Sigmoid colon (tissue), 6 donors: ENCODE measurements at regions not wholly inside any gene's neighbourhood (a gene's known extent, or its start where the extent isn't known, plus 50 kb on each side); places are given as distances from the start of the nearest gene placed in this dataset.
"Not testable (repeated sequence)": the region's sequence is repeated elsewhere in the genome, so short reads cannot be mapped to it uniquely, and the experiment has no call there.

Experiments
- DNase-seq: peaks from one replicate; pipeline ENCODE4 v3.0.0-alpha.2; 2019
- H3K27ac ChIP-seq, 4 donors: fragments of 200-600 bp; sonication (generic); one replicate each; pipeline ENCODE4 v1.5.1; 2016 to 2019; ENCODE audit warnings: mild to moderate bottlenecking in 1 of 4
- H3K27me3 ChIP-seq, 3 donors: fragments of 200-600 bp; sonication (generic); one replicate each; pipeline ENCODE4 v1.5.1; 2019; ENCODE audit warnings: mild to moderate bottlenecking in 1 of 3
- H3K36me3 ChIP-seq, 4 donors: fragments of 200-600 bp; sonication (generic); one replicate each; pipeline ENCODE4 v1.5.1; 2016 to 2019
- H3K4me1 ChIP-seq, 4 donors: fragments of 200-600 bp; sonication (generic); one replicate each; pipeline ENCODE4 v1.5.1; 2017 to 2019
- H3K4me3 ChIP-seq, 4 donors: fragments of 200-600 bp; sonication (generic); one replicate each; pipeline ENCODE4 v1.5.1; 2017 to 2019; ENCODE audit warnings: mild to moderate bottlenecking in 2 of 4, moderate library complexity in 1 of 4
- H3K9me3 ChIP-seq, 4 donors: fragments of 200-600 bp in 3 of 4; sonication (generic) in 3 of 4; one replicate each; pipeline versions ENCODE4 v1.5.1 to v1.6.1; 2013 to 2019
- CTCF ChIP-seq, 4 experiments: fragments of 450-650 bp in 3 of 4; fragments of 200-600 bp in 1 of 4; IDR thresholded peaks; one replicate each; pipeline ENCODE4 v1.5.1; 2016 to 2019; ENCODE audit warnings: antibody characterized with exemption in 4 of 4, mild to moderate bottlenecking in 3 of 4, moderate library complexity in 2 of 4
- POLR2AphosphoS5 ChIP-seq, 4 donors: sonication (generic); formaldehyde crosslinking; IDR thresholded peaks; one replicate each; pipeline ENCODE4 v1.6.1; 2017; ENCODE audit warnings: antibody characterized with exemption in 4 of 4
- WGBS, 2 donors: extraction: QIAGEN DNeasy Blood & Tissue Kit; methylation state at CpG; one replicate each; pipeline ENCODE4 v1.1.7; 2013; 5-methylcytosine and 5-hydroxymethylcytosine counted together
- intact Hi-C: fragments of 100-400 bp; cut with DNase I; formaldehyde crosslinking; loops from one replicate; pipeline ENCODE4 v1.15.1; 2023
- donor health status: healthy with polysubstance abuse.
- donor health status: healthy.

GRCh38 chr10:38355911-38356526 lies 261.9 kb downstream of the ZNF37A start:
- peak in 2 of 4 donors; percentile 73 to 79 for TF ChIP-seq POLR2AphosphoS5 (IDR thresholded peaks at IDR 0.05)
- Histone ChIP-seq H3K27ac (peak overlapping the region; percentile 65 to 85 (median 81)), H3K4me3 (peak overlapping the region; percentile 12 to 53 (median 46))
- H3K4me1 ChIP-seq, H3K9me3 ChIP-seq, H3K36me3 ChIP-seq, H3K27me3 ChIP-seq, intact Hi-C loops: not testable (repeated sequence)
- DNase-seq, result peak; percentile 90
- WGBS, 2 donors, result 4 to 8% methylated on average over 36 to 37 of the region's 41 CpGs

- H3K27ac ChIP-seq, result peak overlapping the region in 3 of 4 donors; percentile 45 to 85 (median 84)
- H3K4me1 ChIP-seq, H3K9me3 ChIP-seq, intact Hi-C loops, H3K36me3 ChIP-seq, H3K27me3 ChIP-seq, DNase-seq: not testable (repeated sequence)
- H3K4me3 ChIP-seq, result peak overlapping the region in 3 of 4 donors; percentile 37 to 53 (median 49)
- WGBS, 2 donors, result 3 to 14% methylated on average over 13 of the region's 16 CpGs
Observed at GRCh38 chr10:38356527-38356926, 262.4 kb downstream of the ZNF37A start.

GRCh38 chr10:38362514-38362913 lies 268.4 kb downstream of the ZNF37A start:
- DNase-seq, intact Hi-C loops, H3K4me3 ChIP-seq, H3K27ac ChIP-seq, H3K4me1 ChIP-seq, H3K27me3 ChIP-seq, H3K9me3 ChIP-seq: not testable (repeated sequence)
- peaks cover 0 to 30% (median 4%) of the 10 kb centered on the region in 4 donors for H3K36me3 ChIP-seq

- H3K36me3 ChIP-seq, result peaks cover 0 to 29% (median 2%) of the 10 kb centered on the region in 4 donors
- not testable (repeated sequence) for H3K4me1 ChIP-seq
- 98 to 99% methylated on average over 3 of the region's 4 CpGs for WGBS, 2 donors
Observed at GRCh38 chr10:38364073-38364472, 269.9 kb downstream of the ZNF37A start.

GRCh38 chr10:38365917-38366316 lies 271.8 kb downstream of the ZNF37A start:
- H3K27me3 ChIP-seq, H3K4me1 ChIP-seq, DNase-seq, H3K9me3 ChIP-seq, H3K4me3 ChIP-seq, H3K27ac ChIP-seq, intact Hi-C loops: not testable (repeated sequence)
- TF ChIP-seq CTCF (IDR thresholded peaks at IDR 0.05), result peak in 2 of 4 experiments; percentile 18 to 20
- WGBS, 2 donors, result 37 to 53% methylated on average over 5 of the region's 5 CpGs
- peaks cover 0 to 33% (median 2%) of the 10 kb centered on the region in 4 donors for H3K36me3 ChIP-seq

More at GRCh38 chr10:38364073-38364472, 269.9 kb downstream of the ZNF37A start:
- intact Hi-C loops, H3K27me3 ChIP-seq, DNase-seq, H3K4me3 ChIP-seq, H3K27ac ChIP-seq, H3K9me3 ChIP-seq: not testable (repeated sequence)

- H3K27me3 ChIP-seq, H3K4me3 ChIP-seq, H3K4me1 ChIP-seq, H3K27ac ChIP-seq, DNase-seq, intact Hi-C loops, H3K9me3 ChIP-seq, H3K36me3 ChIP-seq: not testable (repeated sequence)
- WGBS, 2 donors, result 91 to 95% methylated on average over 2 of the region's 2 CpGs
Observed at GRCh38 chr10:38383800-38384199, 289.7 kb downstream of the ZNF37A start.

GRCh38 chr10:38386869-38387268 lies 292.7 kb downstream of the ZNF37A start:
- H3K4me1 ChIP-seq, H3K9me3 ChIP-seq, H3K27me3 ChIP-seq, intact Hi-C loops, H3K36me3 ChIP-seq, H3K27ac ChIP-seq, H3K4me3 ChIP-seq, DNase-seq: not testable (repeated sequence)

- H3K9me3 ChIP-seq, intact Hi-C loops, H3K4me3 ChIP-seq, H3K27ac ChIP-seq, DNase-seq, H3K27me3 ChIP-seq, H3K36me3 ChIP-seq, H3K4me1 ChIP-seq: not testable (repeated sequence)
- WGBS, 2 donors, result 51 to 69% methylated on average over 3 of the region's 3 CpGs
Observed at GRCh38 chr10:38390725-38391124, 296.6 kb downstream of the ZNF37A start.

- intact Hi-C loops, H3K4me3 ChIP-seq, H3K27me3 ChIP-seq, H3K4me1 ChIP-seq, H3K36me3 ChIP-seq, H3K27ac ChIP-seq, H3K9me3 ChIP-seq, DNase-seq: not testable (repeated sequence)
- 75 to 90% methylated on average over 1 of the region's 1 CpG for WGBS, 2 donors
Observed at GRCh38 chr10:38395465-38395864, 301.3 kb downstream of the ZNF37A start.

- H3K4me1 ChIP-seq, intact Hi-C loops, H3K27ac ChIP-seq, H3K4me3 ChIP-seq, H3K27me3 ChIP-seq, H3K36me3 ChIP-seq, DNase-seq, H3K9me3 ChIP-seq: not testable (repeated sequence)
- WGBS, 2 donors, result 89 to 95% methylated on average over 2 of the region's 2 CpGs
Observed at GRCh38 chr10:38396178-38396954, 302.2 kb downstream of the ZNF37A start.

- H3K9me3 ChIP-seq, H3K4me1 ChIP-seq, H3K36me3 ChIP-seq, DNase-seq, H3K27ac ChIP-seq, H3K27me3 ChIP-seq: not testable (repeated sequence)
- intact Hi-C loops, result loop anchor here (10.0 kb wide), 1 partner anchor 307 kb away; the partner anchor contains the start of gene ZNF37A
- 64 to 81% methylated on average over 13 of the region's 13 CpGs for WGBS, 2 donors
- H3K4me3 ChIP-seq, result peak overlapping the region in 1 of 4 donors; percentile 58
Observed at GRCh38 chr10:38401565-38401964, 307.4 kb downstream of the ZNF37A start.
